OCI-LY3 (cell line): ENCODE measurements at regions not wholly inside any gene's neighbourhood (a gene's known extent, or its start where the extent isn't known, plus 50 kb on each side); places are given as distances from the start of the nearest gene placed in this dataset.

ENCODE experiments used
- EZH2phosphoT487 ChIP-seq: fragments of 200-600 bp; shearing (Covaris generic); IDR thresholded peaks from 2 replicates; pipeline ENCODE4 v1.6.1; 2018; ENCODE audit warnings: antibody characterized with exemption, mixed run types, low read depth
- TF ChIP-seq, protein P1 (sequence below): fragments of 200-600, 300-600 bp; sonication (generic); IDR thresholded peaks from 2 replicates; pipeline ENCODE4 v1.5.1; 2014; ENCODE audit warnings: antibody characterized with exemption, low read length, low read depth

DNA sequence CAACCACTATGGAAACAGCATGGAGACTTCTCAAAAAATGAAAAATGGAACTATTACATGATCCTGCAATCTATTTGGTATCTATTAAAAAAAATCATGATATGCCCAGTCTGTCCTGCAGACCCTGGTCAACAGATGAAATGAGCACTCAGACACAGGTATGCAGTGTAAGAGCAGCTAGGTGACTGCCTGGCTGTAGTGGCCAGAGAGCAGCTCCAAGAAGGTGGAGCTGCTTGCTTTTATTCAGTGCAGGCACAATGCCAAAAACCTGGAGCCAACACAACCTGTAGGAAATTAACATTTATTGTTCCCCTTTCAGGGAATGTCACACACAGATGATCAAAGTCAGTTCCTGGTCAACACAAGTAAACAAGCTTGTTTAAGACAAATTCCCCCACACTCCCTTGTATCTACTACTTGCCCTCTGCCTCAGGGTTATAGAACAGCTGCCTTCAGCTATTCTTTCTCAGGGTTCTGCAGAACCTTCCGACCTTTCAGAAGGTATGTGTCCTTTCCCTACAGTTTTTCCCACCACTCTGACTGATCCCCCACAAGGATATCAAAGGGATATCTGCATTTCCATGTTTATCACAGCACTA lies 933.7 kb upstream of the SLITRK5 start:
- TF ChIP-seq, protein P1, sequence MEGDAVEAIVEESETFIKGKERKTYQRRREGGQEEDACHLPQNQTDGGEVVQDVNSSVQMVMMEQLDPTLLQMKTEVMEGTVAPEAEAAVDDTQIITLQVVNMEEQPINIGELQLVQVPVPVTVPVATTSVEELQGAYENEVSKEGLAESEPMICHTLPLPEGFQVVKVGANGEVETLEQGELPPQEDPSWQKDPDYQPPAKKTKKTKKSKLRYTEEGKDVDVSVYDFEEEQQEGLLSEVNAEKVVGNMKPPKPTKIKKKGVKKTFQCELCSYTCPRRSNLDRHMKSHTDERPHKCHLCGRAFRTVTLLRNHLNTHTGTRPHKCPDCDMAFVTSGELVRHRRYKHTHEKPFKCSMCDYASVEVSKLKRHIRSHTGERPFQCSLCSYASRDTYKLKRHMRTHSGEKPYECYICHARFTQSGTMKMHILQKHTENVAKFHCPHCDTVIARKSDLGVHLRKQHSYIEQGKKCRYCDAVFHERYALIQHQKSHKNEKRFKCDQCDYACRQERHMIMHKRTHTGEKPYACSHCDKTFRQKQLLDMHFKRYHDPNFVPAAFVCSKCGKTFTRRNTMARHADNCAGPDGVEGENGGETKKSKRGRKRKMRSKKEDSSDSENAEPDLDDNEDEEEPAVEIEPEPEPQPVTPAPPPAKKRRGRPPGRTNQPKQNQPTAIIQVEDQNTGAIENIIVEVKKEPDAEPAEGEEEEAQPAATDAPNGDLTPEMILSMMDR, result no peak
- no peak for TF ChIP-seq EZH2phosphoT487
